SK-N-SH (cell line): ENCODE measurements at regions not wholly inside any gene's neighbourhood (a gene's known extent, or its start where the extent isn't known, plus 50 kb on each side); places are given as distances from the start of the nearest gene placed in this dataset.

Experiments used
- CTCF ChIA-PET: fragments of 300-600, 350-600 bp; formaldehyde crosslinking; extraction: SDS; loops from one replicate; lab custom pipeline; 2021; lab: Yijun Ruan, JAX
- POLR2A ChIA-PET: fragments of 350-600 bp; sonication (Branson Sonifier 250); formaldehyde crosslinking; extraction: SDS; loops from one replicate; lab custom pipeline; 2020; ENCODE audit warnings: antibody characterized with exemption, inconsistent platforms; lab: Yijun Ruan, JAX
- DNase-seq: peaks from one replicate; pipeline ENCODE4 v3.0.0; 2012
- H2AFZ ChIP-seq: fragments of 200-600 bp; sonication (generic); 2 replicates; pipeline ENCODE4 v1.8.1; 2016; ENCODE audit warnings: antibody characterized with exemption, mild to moderate bottlenecking, low read depth
- H3F3A ChIP-seq: fragments of 200-600 bp; sonication (generic); replicated peaks from 2 replicates; pipeline ENCODE3; 2016; ENCODE audit warnings: antibody characterized with exemption, mild to moderate bottlenecking; ENCODE audit not compliant: insufficient read depth
- H3K27ac ChIP-seq, 2 experiments: fragments of 200-500 bp in 1 of 2; fragments of 200-600 bp in 1 of 2; sonication (Bioruptor generic) in 1 of 2; sonication (generic), shearing (Covaris generic) in 1 of 2; 2 replicates each; pipeline versions ENCODE4 v1.5.1 to v1.6.1; 2014 to 2016; ENCODE audit warnings: low read depth in 2 of 2, inconsistent platforms in 1 of 2, low read length in 1 of 2, mild to moderate bottlenecking in 1 of 2, mixed read lengths in 1 of 2
- H3K27me3 ChIP-seq: fragments of 200-600 bp; sonication (generic), shearing (Covaris generic); 2 replicates; pipeline ENCODE4 v1.6.1; 2016; ENCODE audit warnings: mixed run types; ENCODE audit not compliant: insufficient read depth
- H3K36me3 ChIP-seq, 2 experiments: fragments of 200-500 bp in 1 of 2; fragments of 200-600 bp in 1 of 2; sonication (Bioruptor generic) in 1 of 2; sonication (generic) in 1 of 2; replicated peaks in 1 of 2; 2 replicates each; pipeline versions ENCODE3 to v1.5.1; 2014 to 2016; ENCODE audit warnings: low read length in 1 of 2, mild to moderate bottlenecking in 1 of 2; ENCODE audit not compliant: insufficient read depth in 2 of 2, control insufficient read depth in 1 of 2
- H3K4me1 ChIP-seq, 2 experiments: fragments of 200-500 bp in 1 of 2; fragments of 200-600 bp in 1 of 2; sonication (Bioruptor generic) in 1 of 2; sonication (generic), shearing (Covaris generic) in 1 of 2; 2 replicates each; pipeline versions ENCODE4 v1.5.1 to v1.6.1; 2014 to 2016; ENCODE audit warnings: low read depth in 1 of 2, low read length in 1 of 2, mixed run types in 1 of 2; ENCODE audit not compliant: insufficient read depth in 2 of 2, control insufficient read depth in 1 of 2
- H3K4me2 ChIP-seq: fragments of 200-600 bp; sonication (generic), shearing (Covaris generic); 2 replicates; pipeline ENCODE4 v1.6.1; 2017; ENCODE audit warnings: mixed run types
- H3K4me3 ChIP-seq, 2 experiments: fragments of 200-500 bp in 1 of 2; fragments of 200-600 bp in 1 of 2; sonication (Bioruptor generic) in 1 of 2; sonication (generic), shearing (Covaris generic) in 1 of 2; 2 replicates each; pipeline versions ENCODE4 v1.5.1 to v1.8.1; 2014 to 2016; ENCODE audit warnings: low read depth in 2 of 2, inconsistent platforms in 1 of 2, low read length in 1 of 2, mild to moderate bottlenecking in 1 of 2, mixed read lengths in 1 of 2, moderate library complexity in 1 of 2
- H3K79me2 ChIP-seq: fragments of 200-600 bp; sonication (generic); 2 replicates; pipeline ENCODE4 v1.8.1; 2017; ENCODE audit warnings: mild to moderate bottlenecking; ENCODE audit not compliant: insufficient read depth
- H3K9ac ChIP-seq: fragments of 200-600 bp; sonication (generic); 2 replicates; pipeline ENCODE4 v1.6.1; 2017; ENCODE audit warnings: mixed run types
- H3K9me2 ChIP-seq: fragments of 200-600 bp; sonication (generic); 2 replicates; pipeline ENCODE4 v1.6.1; 2017; ENCODE audit warnings: mixed run types
- H3K9me3 ChIP-seq: fragments of 200-600 bp; sonication (generic); 2 replicates; pipeline ENCODE4 v1.6.1; 2017; ENCODE audit warnings: mixed run types, mild to moderate bottlenecking, moderate library complexity
- H4K20me1 ChIP-seq: fragments of 200-600 bp; sonication (generic); 2 replicates; pipeline ENCODE4 v1.6.1; 2017; ENCODE audit warnings: mild to moderate bottlenecking, mixed run types; ENCODE audit not compliant: insufficient read depth
- FOSL2 ChIP-seq: IDR thresholded peaks from 2 replicates; pipeline ENCODE4 v1.4.0; 2012; ENCODE audit warnings: low read depth, mild to moderate bottlenecking, moderate library complexity, borderline replicate concordance
- GATA2 ChIP-seq: sonication (generic); formaldehyde crosslinking; IDR thresholded peaks from 2 replicates; pipeline ENCODE4 v1.5.0; 2020; ENCODE audit warnings: mild to moderate bottlenecking, missing genetic modification reagents
- IRF3 ChIP-seq: fragments of 150-350 bp; IDR thresholded peaks from 2 replicates; pipeline ENCODE4 v1.6.1; 2016; ENCODE audit warnings: mild to moderate bottlenecking, low read depth, low read length
- NFIC ChIP-seq: IDR thresholded peaks from 2 replicates; pipeline ENCODE4 v1.4.0; 2012; ENCODE audit warnings: borderline replicate concordance
- RAD21 ChIP-seq: IDR thresholded peaks from 2 replicates; pipeline ENCODE4 v1.6.1; 2012; ENCODE audit warnings: mild to moderate bottlenecking, low read length
- RCOR1 ChIP-seq: fragments of 150-350 bp; IDR thresholded peaks from 2 replicates; pipeline ENCODE4 v1.6.1; 2017; ENCODE audit warnings: antibody characterized with exemption, low read length
- SIN3A ChIP-seq: IDR thresholded peaks from 2 replicates; pipeline ENCODE4 v1.6.1; 2012; ENCODE audit warnings: low read depth, mild to moderate bottlenecking, low read length, moderate library complexity, borderline replicate concordance
- TAF1 ChIP-seq: IDR thresholded peaks from 2 replicates; pipeline ENCODE4 v1.6.1; 2012; ENCODE audit warnings: low read depth, mild to moderate bottlenecking, low read length, moderate library complexity, borderline replicate concordance
- USF1 ChIP-seq: IDR thresholded peaks from 2 replicates; pipeline ENCODE4 v1.4.0; 2012; ENCODE audit warnings: low read depth, borderline replicate concordance
- YY1 ChIP-seq: IDR thresholded peaks from 2 replicates; pipeline ENCODE4 v1.4.0; 2012; ENCODE audit warnings: low read depth, mild to moderate bottlenecking
- whole genome bisulfite sequencing: methylation state at CpG from one replicate; pipeline ENCODE4 v1.1.6; 2017; ENCODE audit warnings: low lambda C conversion rate; 5-methylcytosine and 5-hydroxymethylcytosine counted together

- Histone ChIP-seq H3K9me3 (no peaks in the 10 kb centered on the region), H3K9me2 (no peaks in the 10 kb centered on the region), H3K27me3 (no peaks in the 10 kb centered on the region), H3K4me1 (no peaks in the 10 kb centered on the region), H3K27ac (no peak overlapping the region), H3K36me3 (no peaks in the 10 kb centered on the region), H3K4me2 (no peak overlapping the region), H4K20me1 (no peaks in the 10 kb centered on the region), H3K79me2 (no peaks in the 10 kb centered on the region), H3F3A (no peaks in the 10 kb centered on the region), H3K9ac (no peak overlapping the region), H3K4me3 (no peak overlapping the region), H2AFZ (no peak overlapping the region)
- no peak for TF ChIP-seq FOSL2
- TF ChIP-seq USF1: no peak
- TF ChIP-seq GATA2 (CRISPR knock-in tag): no peak
- TF ChIP-seq SIN3A: no peak
- no peak for TF ChIP-seq NFIC
- TF ChIP-seq RCOR1: no peak
- no peak for TF ChIP-seq TAF1
- TF ChIP-seq IRF3: no peak
- TF ChIP-seq RAD21: no peak
- DNase-seq: no peak
- ChIA-PET CTCF (interaction anchor here (0.6 to 10.0 kb wide), 9 partner anchors 10 to 443 kb away, joined by 3 to 111 read pairs (median 5); partner anchors contain the start of gene KCNS3), POLR2A (no interaction called here)
- WGBS: 33% methylated on average over 2 of the region's 2 CpGs
Measured at GRCh38 chr2:18176679-18177215, 298.3 kb downstream of the KCNS3 start.

GRCh38 chr2:18172607-18173006, 294.1 kb downstream of the KCNS3 start:
- no peaks in the 10 kb centered on the region for H3K9me2 ChIP-seq
- no peaks in the 10 kb centered on the region for H3K79me2 ChIP-seq
- H3K4me1 ChIP-seq: no peaks in the 10 kb centered on the region
- no peaks in the 10 kb centered on the region for H3K36me3 ChIP-seq
- H2AFZ ChIP-seq: no peak overlapping the region
- no peak for TF ChIP-seq YY1
- TF ChIP-seq RAD21: peak; percentile 46
- no peaks in the 10 kb centered on the region for H3F3A ChIP-seq
- no peaks in the 10 kb centered on the region for H3K9me3 ChIP-seq
- H3K27me3 ChIP-seq: no peaks in the 10 kb centered on the region
- no peak overlapping the region for H3K27ac ChIP-seq
- DNase-seq: no peak
- WGBS: 50% methylated on average over 2 of the region's 2 CpGs
- no peaks in the 10 kb centered on the region for H4K20me1 ChIP-seq
- POLR2A ChIA-PET: interaction anchor here (0.7 kb wide), 1 partner anchor 1188 kb away, joined by 3 read pairs; no protein-coding TSS in a partner anchor
- no peak overlapping the region for H3K4me2 ChIP-seq
- H3K9ac ChIP-seq: no peak overlapping the region
- H3K4me3 ChIP-seq: no peak overlapping the region
- CTCF ChIA-PET: interaction anchor here (0.8 to 5.5 kb wide), 12 partner anchors 8 to 454 kb away, joined by 3 to 43 read pairs (median 3); no protein-coding TSS in a partner anchor
